GM12878 (cell line): ENCODE measurements at regions not wholly inside any gene's neighbourhood (a gene's known extent, or its start where the extent isn't known, plus 50 kb on each side); places are given as distances from the start of the nearest gene placed in this dataset.
A peak's percentile ranks its signal among the peaks of the same experiment; 100 is the strongest.

Source experiments
- ATAC-seq: fragments of 200-7000 bp; cut with Tn5 transposase; 3 replicates; pipeline ENCODE4 v1.9.1; 2020; ENCODE audit warnings: mild to moderate bottlenecking, moderate library complexity
- BruUV-seq: library from RNA; stranded (reverse); fragments of 400-500 nt; replicated peaks from 2 replicates; lab custom pipeline; 2021; lab: Mats Ljungman, UMichigan
- CTCF ChIA-PET: fragments of 300-600 bp; sonication (Branson Sonifier 250); formaldehyde crosslinking; extraction: SDS; loops from one replicate; lab custom pipeline; 2021; ENCODE audit warnings: inconsistent platforms; lab: Yijun Ruan, JAX
- POLR2A ChIA-PET: fragments of 350-600 bp; formaldehyde crosslinking; extraction: SDS; loops from one replicate; lab custom pipeline; 2021; ENCODE audit warnings: inconsistent platforms; lab: Charles Lee
- RAD21 ChIA-PET: fragments of 300-600 bp; sonication (Branson Sonifier 250); formaldehyde crosslinking; loops from one replicate; lab custom pipeline; 2023; ENCODE audit warnings: antibody characterized with exemption; ENCODE audit not compliant: unreplicated experiment; lab: Charles Lee
- SMC1A ChIA-PET: fragments of 300-600 bp; sonication (Branson Sonifier 250); formaldehyde crosslinking; loops from one replicate; lab custom pipeline; 2023; ENCODE audit not compliant: unreplicated experiment, uncharacterized antibody; lab: Charles Lee
- DNase-seq: peaks from one replicate; pipeline ENCODE4 v3.0.0-alpha.2; 2011; ENCODE audit warnings: low read depth, low spot score
- FAIRE-seq: peaks from 3 replicates; lab custom pipeline; 2011; peaks lifted over from hg19 to GRCh38; lab: Jason Lieb, UNC
- H2AFZ ChIP-seq: 2 replicates; pipeline ENCODE4 v1.6.0; 2011; ENCODE audit warnings: low read depth, low read length, control low read depth; ENCODE audit not compliant: control insufficient read depth
- H3K27ac ChIP-seq: 2 replicates; pipeline ENCODE4 v1.5.1; 2011; ENCODE audit warnings: control low read depth; ENCODE audit not compliant: control insufficient read depth, insufficient read depth
- H3K27me3 ChIP-seq, 2 experiments: replicated peaks in 1 of 2; 2 replicates each; pipeline versions ENCODE4 v1.6.0 to v1.6.1; 2011; ENCODE audit warnings: low read length in 1 of 2; ENCODE audit not compliant: control insufficient read depth in 2 of 2, insufficient read depth in 2 of 2
- H3K36me3 ChIP-seq, 2 experiments: 2 replicates each; pipeline ENCODE4 v1.5.1; 2011; ENCODE audit warnings: low read length in 1 of 2; ENCODE audit not compliant: control insufficient read depth in 2 of 2, insufficient read depth in 2 of 2
- H3K4me1 ChIP-seq: 2 replicates; pipeline ENCODE4 v1.6.1; 2011; ENCODE audit warnings: mild to moderate bottlenecking, low read length, moderate library complexity, mixed read lengths; ENCODE audit not compliant: control insufficient read depth, insufficient read depth
- H3K4me2 ChIP-seq: 2 replicates; pipeline ENCODE4 v1.6.0; 2011; ENCODE audit warnings: control low read depth; ENCODE audit not compliant: control insufficient read depth, insufficient read depth
- H3K4me3 ChIP-seq: fragments of 200-600 bp; sonication (generic); 2 replicates; pipeline ENCODE4 v1.5.1; 2016
- H3K79me2 ChIP-seq: 2 replicates; pipeline ENCODE4 v1.6.0; 2011; ENCODE audit warnings: low read length; ENCODE audit not compliant: control insufficient read depth, insufficient read depth
- H3K9ac ChIP-seq: 2 replicates; pipeline ENCODE4 v1.8.0; 2011; ENCODE audit warnings: low read length, control low read depth, mixed read lengths; ENCODE audit not compliant: control insufficient read depth, insufficient read depth
- H3K9me3 ChIP-seq: replicated peaks from 3 replicates; pipeline ENCODE4 v1.5.1; 2011; ENCODE audit warnings: mild to moderate bottlenecking, low read length; ENCODE audit not compliant: control insufficient read depth, insufficient read depth
- H4K20me1 ChIP-seq: 2 replicates; pipeline ENCODE4 v1.6.0; 2011; ENCODE audit not compliant: control insufficient read depth, insufficient read depth
- BACH1 ChIP-seq: fragments of 450-650 bp; IDR thresholded peaks from 2 replicates; pipeline ENCODE4 v1.6.1; 2017; ENCODE audit warnings: mild to moderate bottlenecking, borderline replicate concordance
- BCL3 ChIP-seq: IDR thresholded peaks from 2 replicates; pipeline ENCODE4 v1.6.1; 2011; ENCODE audit warnings: borderline replicate concordance, low read depth, mild to moderate bottlenecking, moderate library complexity, low read length; ENCODE audit not compliant: insufficient read depth, poor library complexity, severe bottlenecking
- EED ChIP-seq: sonication (generic); IDR thresholded peaks from 2 replicates; pipeline ENCODE4 v1.6.1; 2016; ENCODE audit warnings: antibody characterized with exemption, low read depth
- HDAC2 ChIP-seq: fragments of 200-600 bp; sonication (generic); IDR thresholded peaks from 2 replicates; pipeline ENCODE4 v1.6.1; 2017
- KLF5 ChIP-seq: fragments of 450-650 bp; IDR thresholded peaks from 2 replicates; pipeline ENCODE4 v1.6.1; 2014; ENCODE audit warnings: mild to moderate bottlenecking; ENCODE audit not compliant: partially characterized antibody
- LARP7 ChIP-seq: fragments of 450-650 bp; IDR thresholded peaks from 2 replicates; pipeline ENCODE4 v1.6.1; 2017; ENCODE audit warnings: mild to moderate bottlenecking
- MTA3 ChIP-seq: IDR thresholded peaks from 2 replicates; pipeline ENCODE4 v1.6.1; 2012; ENCODE audit warnings: low read length, inconsistent platforms, borderline replicate concordance
- PKNOX1 ChIP-seq: fragments of 450-650 bp; IDR thresholded peaks from 2 replicates; pipeline ENCODE4 v1.6.1; 2016; ENCODE audit warnings: mild to moderate bottlenecking
- RAD21 ChIP-seq: IDR thresholded peaks from 2 replicates; pipeline ENCODE4 v1.6.1; 2011; ENCODE audit warnings: mild to moderate bottlenecking, low read depth, low read length, moderate library complexity; ENCODE audit not compliant: insufficient read depth
- SKIL ChIP-seq: fragments of 450-650 bp; IDR thresholded peaks from 2 replicates; pipeline ENCODE4 v1.6.1; 2017; ENCODE audit warnings: mild to moderate bottlenecking, low read depth, inconsistent platforms; ENCODE audit not compliant: poor library complexity, severe bottlenecking
- ZBED1 ChIP-seq: IDR thresholded peaks from 2 replicates; pipeline ENCODE4 v1.6.1; 2016; ENCODE audit warnings: borderline replicate concordance
- ZNF687 ChIP-seq: fragments of 450-650 bp; IDR thresholded peaks from 2 replicates; pipeline ENCODE4 v1.6.1; 2017; ENCODE audit warnings: mild to moderate bottlenecking, moderate library complexity
- WGBS: methylation state at CpG from one replicate; pipeline ENCODE4 v1.1.6; 2016; ENCODE audit warnings: low lambda C conversion rate; ENCODE audit not compliant: insufficient replicate concordance, insufficient coverage; ENCODE audit errors: missing lambda C conversion rate; 5-methylcytosine and 5-hydroxymethylcytosine counted together
- in situ Hi-C: fragments of 300-500 bp; cut with MboI; formaldehyde crosslinking; loops from 9 replicates; pipeline ENCODE4 v1.14.3; 2018; ENCODE audit warnings: mixed read lengths
- intact Hi-C: fragments of 100-400 bp; cut with micrococcal nuclease; formaldehyde crosslinking; loops from one replicate; pipeline ENCODE4 v1.14.2; 2022; ENCODE audit not compliant: unreplicated experiment

GRCh38 chr11:10366568-10367331 is 61.9 kb downstream of the ADM start (continued):
- peak; percentile 21 for TF ChIP-seq SKIL

- Histone ChIP-seq H3K9me3 (no peaks in the 10 kb centered on the region), H3K4me1 (no peaks in the 10 kb centered on the region), H3K27me3 (no peaks in the 10 kb centered on the region; a peak in 1 of 4 replicates), H3K79me2 (no peaks in the 10 kb centered on the region), H4K20me1 (no peaks in the 10 kb centered on the region; the same call in 1 of the 2 replicates), H3K9ac (no peak overlapping the region), H3K4me3 (no peak overlapping the region), H3K4me2 (no peak overlapping the region), H2AFZ (no peak overlapping the region), H3K36me3 (no peaks in the 10 kb centered on the region), H3K27ac (no peak overlapping the region)
- SMC1A ChIA-PET = interaction anchor here (0.6 kb wide), 1 partner anchor 54 kb away, joined by 3 read pairs; no protein-coding TSS in a partner anchor
- POLR2A ChIA-PET = no interaction called here
- ATAC-seq (no peak), FAIRE-seq (no peak), DNase-seq (no peak)
- CTCF ChIA-PET = no interaction called here
- no TSS peak for BruUV-seq
- intact Hi-C loops (no loop called here), in situ Hi-C loops (no loop called here)
- RAD21 ChIA-PET = no interaction called here
- WGBS = 2% methylated on average over 7 of the region's 7 CpGs
- TF ChIP-seq BACH1 (no peak), MTA3 (no peak), KLF5 (no peak), ZBED1 (no peak), ZNF687 (no peak), EED (no peak), RAD21 (no peak), BCL3 (no peak), PKNOX1 (no peak), LARP7 (no peak), HDAC2 (no peak)
Measured at GRCh38 chr11:10371926-10372641, 67.2 kb downstream of the ADM start.
